HEK293T (cell line): ENCODE measurements at regions not wholly inside any gene's neighbourhood (a gene's known extent, or its start where the extent isn't known, plus 50 kb on each side); places are given as distances from the start of the nearest gene placed in this dataset.

Experiments
- CTCF ChIA-PET: fragments of 350-600 bp; formaldehyde crosslinking; extraction: SDS; loops from one replicate; lab custom pipeline; 2021; ENCODE audit warnings: antibody characterized with exemption, inconsistent platforms; lab: Yijun Ruan, JAX
- POLR2A ChIA-PET: fragments of 350-600 bp; formaldehyde crosslinking; extraction: SDS; loops from one replicate; lab custom pipeline; 2020; ENCODE audit warnings: antibody characterized with exemption, inconsistent platforms; lab: Yijun Ruan, JAX
- DNase-seq: peaks from one replicate; pipeline ENCODE4 v3.0.0; 2012; ENCODE audit warnings: mixed read lengths; ENCODE audit errors: extremely low spot score
- ARNT ChIP-seq: fragments of 450-650 bp; IDR thresholded peaks from 2 replicates; pipeline ENCODE4 v1.6.1; 2017; ENCODE audit warnings: mild to moderate bottlenecking
- BHLHE40 ChIP-seq: fragments of 450-650 bp; IDR thresholded peaks from 2 replicates; pipeline ENCODE4 v1.6.1; 2016; ENCODE audit warnings: mild to moderate bottlenecking, moderate library complexity, borderline replicate concordance
- CTBP1 ChIP-seq: fragments of 450-650 bp; IDR thresholded peaks from 2 replicates; pipeline ENCODE4 v1.6.1; 2016; ENCODE audit warnings: borderline replicate concordance
- ELF4 ChIP-seq: fragments of 450-650 bp; IDR thresholded peaks from 2 replicates; pipeline ENCODE4 v1.6.1; 2017; ENCODE audit warnings: antibody characterized with exemption
- FOXA1 ChIP-seq: fragments of 450-650 bp; IDR thresholded peaks from 2 replicates; pipeline ENCODE4 v1.6.1; 2016; ENCODE audit warnings: mild to moderate bottlenecking
- FOXK2 ChIP-seq: fragments of 450-650 bp; IDR thresholded peaks from 2 replicates; pipeline ENCODE4 v1.6.1; 2016; ENCODE audit warnings: mild to moderate bottlenecking
- FOXM1 ChIP-seq: fragments of 450-650 bp; IDR thresholded peaks from 2 replicates; pipeline ENCODE4 v1.6.1; 2017; ENCODE audit warnings: mild to moderate bottlenecking, borderline replicate concordance
- HDGF ChIP-seq: fragments of 450-650 bp; IDR thresholded peaks from 2 replicates; pipeline ENCODE4 v1.6.1; 2017; ENCODE audit warnings: antibody characterized with exemption, borderline replicate concordance
- L3MBTL2 ChIP-seq: fragments of 450-650 bp; conservative IDR thresholded peaks from 2 replicates; pipeline ENCODE4 v1.6.1; 2016; ENCODE audit warnings: mild to moderate bottlenecking
- LEF1 ChIP-seq: fragments of 450-650 bp; IDR thresholded peaks from 2 replicates; pipeline ENCODE4 v1.6.1; 2017; ENCODE audit warnings: mild to moderate bottlenecking, borderline replicate concordance
- NFRKB ChIP-seq: fragments of 450-650 bp; IDR thresholded peaks from 2 replicates; pipeline ENCODE4 v1.6.1; 2016; ENCODE audit warnings: mild to moderate bottlenecking, moderate library complexity
- SP1 ChIP-seq: fragments of 450-650 bp; IDR thresholded peaks from 2 replicates; pipeline ENCODE4 v1.6.1; 2017
- SUZ12 ChIP-seq: fragments of 450-650 bp; IDR thresholded peaks from 2 replicates; pipeline ENCODE4 v1.6.1; 2016; ENCODE audit warnings: mild to moderate bottlenecking
- TARDBP ChIP-seq: fragments of 450-650 bp; IDR thresholded peaks from 2 replicates; pipeline ENCODE4 v1.6.1; 2016
- ZNF384 ChIP-seq: fragments of 450-650 bp; IDR thresholded peaks from 2 replicates; pipeline ENCODE4 v1.6.1; 2016
- TF ChIP-seq, protein P1 (sequence below): fragments of 450-650 bp; IDR thresholded peaks from 2 replicates; pipeline ENCODE4 v1.6.1; 2016

DNA sequence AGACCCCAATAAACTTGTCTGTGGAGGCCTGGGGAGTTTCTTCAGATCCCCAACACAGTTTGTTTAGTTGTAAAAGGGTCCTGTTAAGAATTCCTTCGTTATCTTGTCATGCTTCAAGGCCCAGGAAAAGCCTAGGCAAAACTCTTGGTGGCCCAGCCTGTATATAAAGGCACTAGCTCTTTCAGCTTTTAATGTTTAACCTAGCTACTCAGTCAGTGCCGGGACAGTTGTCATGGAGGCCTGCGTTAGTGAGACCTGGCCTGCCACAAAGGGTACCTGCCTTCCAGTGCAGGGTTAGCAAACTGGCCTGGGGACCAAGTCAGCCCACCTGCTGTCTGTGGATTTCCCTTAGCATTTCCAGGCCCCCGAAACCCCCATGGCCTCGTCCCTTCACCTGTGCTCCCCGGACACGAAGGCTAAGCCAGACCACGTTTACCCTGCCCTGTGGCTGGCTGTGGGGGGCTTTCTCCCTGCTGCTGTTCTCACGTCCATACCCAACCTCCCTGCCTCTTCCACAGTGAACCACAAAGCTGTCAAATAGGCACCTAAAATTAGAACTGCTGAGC, 96.9 kb upstream of the PPP2R2D start:
- CTCF ChIA-PET = no interaction called here
- TF ChIP-seq ELF4 = no peak
- TF ChIP-seq SP1 = no peak
- TF ChIP-seq FOXM1 = no peak
- no peak for TF ChIP-seq FOXA1
- TF ChIP-seq ARNT = no peak
- no peak for TF ChIP-seq TARDBP
- TF ChIP-seq BHLHE40 = no peak
- TF ChIP-seq, protein P1, sequence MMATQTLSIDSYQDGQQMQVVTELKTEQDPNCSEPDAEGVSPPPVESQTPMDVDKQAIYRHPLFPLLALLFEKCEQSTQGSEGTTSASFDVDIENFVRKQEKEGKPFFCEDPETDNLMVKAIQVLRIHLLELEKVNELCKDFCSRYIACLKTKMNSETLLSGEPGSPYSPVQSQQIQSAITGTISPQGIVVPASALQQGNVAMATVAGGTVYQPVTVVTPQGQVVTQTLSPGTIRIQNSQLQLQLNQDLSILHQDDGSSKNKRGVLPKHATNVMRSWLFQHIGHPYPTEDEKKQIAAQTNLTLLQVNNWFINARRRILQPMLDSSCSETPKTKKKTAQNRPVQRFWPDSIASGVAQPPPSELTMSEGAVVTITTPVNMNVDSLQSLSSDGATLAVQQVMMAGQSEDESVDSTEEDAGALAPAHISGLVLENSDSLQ = no peak
- TF ChIP-seq L3MBTL2 = no peak
- TF ChIP-seq FOXK2 = no peak
- TF ChIP-seq HDGF = no peak
- no peak for TF ChIP-seq ZNF384
- TF ChIP-seq CTBP1 = no peak
- TF ChIP-seq NFRKB = no peak
- POLR2A ChIA-PET = no interaction called here
- no peak for DNase-seq

DNA sequence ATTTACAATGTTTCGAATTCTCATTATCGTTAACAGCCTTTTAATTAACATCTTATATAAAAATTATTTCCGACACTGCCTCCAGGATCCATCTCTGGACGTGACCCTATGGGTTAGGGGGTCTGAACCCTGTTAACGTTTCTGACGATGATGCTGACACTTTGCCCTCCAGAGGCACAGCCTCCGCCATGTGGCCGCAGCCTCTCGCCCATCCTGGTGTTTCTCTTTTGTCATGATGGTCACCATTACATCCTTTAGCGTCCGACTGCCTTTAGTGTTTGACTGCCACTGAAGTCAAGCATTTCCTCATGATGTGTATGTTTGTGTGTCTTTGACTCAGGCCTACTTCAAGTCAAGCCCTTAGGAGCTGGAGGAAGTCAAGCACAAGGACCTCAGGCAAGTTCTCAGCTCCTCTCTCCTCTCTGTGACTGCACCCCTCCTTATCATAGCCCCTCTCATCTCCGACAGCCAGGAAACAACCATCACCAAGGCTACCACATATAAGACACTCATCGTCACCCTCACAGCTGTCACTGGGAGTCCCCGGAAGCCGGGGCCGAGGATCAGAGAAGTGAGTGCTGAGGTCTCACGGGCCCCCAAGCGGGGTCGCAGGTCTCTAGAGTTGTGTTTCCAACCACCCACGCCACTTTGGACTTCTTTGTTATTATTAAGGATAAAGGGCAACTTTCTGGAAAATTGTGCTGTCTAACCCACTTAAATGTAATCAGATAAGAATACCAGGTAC, 96.1 kb upstream of the PPP2R2D start:
- no peak for DNase-seq
- no peak for TF ChIP-seq SUZ12
- no peak for TF ChIP-seq L3MBTL2
- TF ChIP-seq HDGF = no peak
- ChIA-PET POLR2A (no interaction called here), CTCF (no interaction called here)

DNA sequence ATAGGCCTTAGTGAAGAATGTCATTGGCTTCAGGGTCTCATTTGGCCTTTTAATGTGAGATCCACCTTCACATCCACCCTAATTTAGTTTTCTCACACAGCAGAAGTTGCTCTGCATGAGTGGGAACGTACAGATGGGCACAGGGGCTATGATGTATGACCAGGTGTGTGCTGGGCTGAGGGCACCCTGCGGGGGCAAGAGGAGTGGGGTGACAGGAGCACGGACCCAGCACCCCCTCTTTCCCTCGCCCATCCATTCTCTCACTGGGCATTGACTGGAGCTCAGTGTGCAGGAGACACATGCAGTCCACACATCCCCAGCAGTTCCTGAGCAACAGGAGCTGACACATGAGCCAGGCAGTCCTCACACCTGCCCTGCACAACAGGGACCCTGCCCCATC, 95.1 kb upstream of the PPP2R2D start:
- ChIA-PET CTCF (no interaction called here), POLR2A (no interaction called here)
- DNase-seq = no peak
- TF ChIP-seq TARDBP (no peak), BHLHE40 (no peak), ZNF384 (no peak), NFRKB (no peak), FOXA1 (no peak), ARNT (no peak), HDGF (no peak), FOXK2 (no peak), FOXM1 (no peak), SUZ12 (no peak), LEF1 (no peak), CTBP1 (no peak), SP1 (no peak), ELF4 (no peak), L3MBTL2 (no peak)
- TF ChIP-seq, protein P1 = no peak

DNA sequence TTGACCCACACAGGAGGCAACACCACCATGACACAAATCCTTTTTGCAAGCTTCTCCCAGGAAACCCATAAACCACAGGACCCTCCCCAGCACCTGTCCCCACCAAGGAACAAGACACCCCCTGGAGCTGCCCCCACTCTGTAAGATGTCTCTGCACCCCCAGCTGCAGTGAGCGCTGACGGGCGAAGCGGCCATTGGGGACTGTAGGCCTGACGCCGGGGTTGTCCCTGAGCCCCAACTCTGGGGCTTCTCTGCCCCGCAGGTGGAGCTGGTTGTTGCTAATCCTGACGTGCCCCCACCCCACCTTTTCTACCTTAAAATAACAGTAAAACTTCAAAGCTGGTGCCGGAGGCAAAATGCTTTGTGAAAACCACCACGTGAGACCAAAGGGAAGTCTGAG, 94.7 kb upstream of the PPP2R2D start:
- ChIA-PET CTCF (no interaction called here), POLR2A (no interaction called here)
- TF ChIP-seq SUZ12 (no peak), SP1 (no peak), ZNF384 (no peak), LEF1 (no peak), TARDBP (no peak), FOXA1 (no peak)
- no peak for DNase-seq

DNA sequence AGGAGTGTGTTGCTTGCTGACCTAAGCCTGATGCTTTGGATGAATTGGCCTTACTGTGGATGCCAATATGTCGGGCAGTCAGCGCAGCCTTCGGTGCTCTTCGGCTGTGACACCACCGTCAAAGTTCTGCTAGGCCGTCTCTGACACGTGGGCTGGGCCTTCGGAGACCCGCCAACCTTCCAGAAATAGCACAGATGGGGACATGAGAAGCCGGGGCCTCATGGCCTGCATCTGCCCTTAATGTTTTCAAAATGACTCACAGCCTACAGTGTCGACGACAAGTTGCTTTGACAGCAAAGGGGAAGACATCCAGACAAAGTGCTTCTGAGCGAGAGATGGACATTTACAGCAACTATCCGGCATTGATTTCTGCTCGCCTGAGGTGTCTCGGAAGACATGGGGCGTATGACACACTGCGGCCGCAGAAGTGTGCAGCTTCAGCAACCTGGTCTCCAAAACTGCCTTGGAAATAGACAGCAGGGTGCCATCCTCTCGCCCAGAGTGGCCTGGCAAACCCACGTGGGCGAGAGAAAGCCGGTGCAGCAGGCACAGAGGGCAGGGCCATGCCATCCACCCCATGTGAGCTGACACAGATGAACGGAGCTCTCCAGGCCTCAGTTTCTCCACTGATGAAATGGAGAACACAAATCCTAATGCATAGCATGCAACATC, 94.0 kb upstream of the PPP2R2D start:
- POLR2A ChIA-PET = no interaction called here

More for the DNA sequence above, 94.0 kb upstream of the PPP2R2D start:
- TF ChIP-seq ELF4 (no peak), SUZ12 (no peak), HDGF (no peak), FOXA1 (no peak), LEF1 (no peak), L3MBTL2 (no peak), ARNT (no peak), CTBP1 (no peak), BHLHE40 (no peak), NFRKB (no peak), TARDBP (no peak), SP1 (no peak), FOXM1 (no peak), FOXK2 (no peak), ZNF384 (no peak)
- TF ChIP-seq, protein P1 = no peak
- CTCF ChIA-PET = no interaction called here
- DNase-seq = no peak
